ENCODE measurements at regions not wholly inside any gene's neighbourhood (a gene's known extent, or its start where the extent isn't known, plus 50 kb on each side); places are given as distances from the start of the nearest gene placed in this dataset.

- TF ChIP-seq POLR2AphosphoS5 (IDR thresholded peaks at IDR 0.05) (no peak), EP300 (IDR thresholded peaks at IDR 0.05) (no peak)
Measured at GRCh38 chr4:138330531-138330930, 88.4 kb upstream of the SLC7A11 start.
